Gastroesophageal sphincter (tissue), 4 donors: ENCODE measurements at regions not wholly inside any gene's neighbourhood (a gene's known extent, or its start where the extent isn't known, plus 50 kb on each side); places are given as distances from the start of the nearest gene placed in this dataset.

Source experiments
- ATAC-seq: fragments of 150-250 bp; one replicate; pipeline ENCODE4 v1.9.1; 2016; ENCODE audit warnings: mild to moderate bottlenecking, moderate library complexity
- H3K27ac ChIP-seq, 4 donors: fragments of 200-600 bp; sonication (generic) in 3 of 4; 1 replicate in 3 of 4; 2 replicates in 1 of 4; pipeline ENCODE4 v1.5.1; 2016 to 2019
- H3K27me3 ChIP-seq: fragments of 200-600 bp; sonication (generic); one replicate; pipeline ENCODE4 v1.5.1; 2019
- H3K36me3 ChIP-seq, 2 donors: fragments of 200-600 bp; sonication (generic); one replicate each; pipeline ENCODE4 v1.5.1; 2019; ENCODE audit warnings: control low read depth in 1 of 2
- H3K4me1 ChIP-seq, 3 donors: fragments of 200-600 bp; sonication (generic); 1 replicate in 2 of 3; 2 replicates in 1 of 3; pipeline ENCODE4 v1.5.1; 2016 to 2019; ENCODE audit warnings: control low read depth in 2 of 3
- H3K4me3 ChIP-seq, 2 donors: fragments of 200-600 bp; sonication (generic); one replicate each; pipeline ENCODE4 v1.5.1; 2019; ENCODE audit warnings: mild to moderate bottlenecking in 1 of 2, moderate library complexity in 1 of 2
- H3K9me3 ChIP-seq, 3 donors: fragments of 200-600 bp; sonication (generic); one replicate each; pipeline ENCODE4 v1.5.1; 2017 to 2019; ENCODE audit warnings: control low read depth in 2 of 3
- CTCF ChIP-seq, 4 experiments: fragments of 200-600 bp in 2 of 4; fragments of 450-650 bp in 2 of 4; sonication (generic) in 1 of 4; IDR thresholded peaks; one replicate each; pipeline ENCODE4 v1.5.1; 2017 to 2019; ENCODE audit warnings: antibody characterized with exemption in 4 of 4, mild to moderate bottlenecking in 2 of 4, moderate library complexity in 2 of 4
- EP300 ChIP-seq: sonication (generic); formaldehyde crosslinking; IDR thresholded peaks from one replicate; pipeline ENCODE4 v1.6.1; 2017; ENCODE audit warnings: antibody characterized with exemption, mild to moderate bottlenecking
- POLR2A ChIP-seq, 2 donors: fragments of 450-650 bp; IDR thresholded peaks; one replicate each; pipeline ENCODE4 v1.6.1; 2017; ENCODE audit warnings: antibody characterized with exemption in 2 of 2, mild to moderate bottlenecking in 2 of 2, moderate library complexity in 1 of 2
- POLR2AphosphoS5 ChIP-seq: sonication (generic); formaldehyde crosslinking; IDR thresholded peaks from one replicate; pipeline ENCODE4 v1.6.1; 2017; ENCODE audit warnings: antibody characterized with exemption
- WGBS, 2 donors: methylation state at CpG; one replicate each; pipeline ENCODE4 v1.1.5; 2018; ENCODE audit warnings: low coverage in 1 of 2; 5-methylcytosine and 5-hydroxymethylcytosine counted together

- no peaks in the 10 kb centered on the region for H3K4me1 ChIP-seq
- H3K36me3 ChIP-seq, result no peaks in the 10 kb centered on the region
- no peak overlapping the region for H3K4me3 ChIP-seq
- ATAC-seq, result no peak
- 76% methylated on average over 3 of the region's 3 CpGs; no CpG with 5 or more reads in 1 of the 2 donors for WGBS, 2 donors
- TF ChIP-seq CTCF (IDR thresholded peaks at IDR 0.05), result no peak
- no peak for TF ChIP-seq EP300
- H3K9me3 ChIP-seq, result no peaks in the 10 kb centered on the region
- H3K27me3 ChIP-seq, result no peaks in the 10 kb centered on the region
- H3K27ac ChIP-seq, result no peak overlapping the region
Measured at GRCh38 chr2:239895116-239895515, 130.0 kb downstream of the NDUFA10 start.

- Histone ChIP-seq H3K9me3 (no peaks in the 10 kb centered on the region), H3K4me3 (no peak overlapping the region), H3K36me3 (no peaks in the 10 kb centered on the region), H3K4me1 (no peaks in the 10 kb centered on the region), H3K27ac (no peak overlapping the region), H3K27me3 (no peaks in the 10 kb centered on the region)
- no peak for ATAC-seq
- TF ChIP-seq CTCF (IDR thresholded peaks at IDR 0.05) (no peak), POLR2AphosphoS5 (no peak), EP300 (no peak), POLR2A (IDR thresholded peaks at IDR 0.05) (no peak)
- 81% methylated on average over 4 to 5 of the region's 5 CpGs for whole genome bisulfite sequencing, 2 donors
Measured at GRCh38 chr2:239894276-239894675, 130.9 kb downstream of the NDUFA10 start.

- Histone ChIP-seq H3K36me3 (no peaks in the 10 kb centered on the region), H3K27me3 (no peaks in the 10 kb centered on the region), H3K4me1 (no peaks in the 10 kb centered on the region), H3K27ac (no peak overlapping the region), H3K4me3 (no peak overlapping the region), H3K9me3 (no peaks in the 10 kb centered on the region)
- ATAC-seq, result no peak
- no peak for TF ChIP-seq EP300
- TF ChIP-seq POLR2AphosphoS5, result no peak
- TF ChIP-seq CTCF (IDR thresholded peaks at IDR 0.05), result no peak
- no peak for TF ChIP-seq POLR2A (IDR thresholded peaks at IDR 0.05)
- 50% methylated on average over 2 of the region's 4 CpGs; no CpG with 5 or more reads in 1 of the 2 donors for WGBS, 2 donors
Measured at GRCh38 chr2:239893236-239893515, 132.0 kb downstream of the NDUFA10 start.

- no peaks in the 10 kb centered on the region for H3K36me3 ChIP-seq
- H3K9me3 ChIP-seq, result no peaks in the 10 kb centered on the region
- TF ChIP-seq EP300, result no peak
- TF ChIP-seq CTCF (IDR thresholded peaks at IDR 0.05), result no peak
- no peak for TF ChIP-seq POLR2AphosphoS5
- TF ChIP-seq POLR2A (IDR thresholded peaks at IDR 0.05), result no peak
- no peak for ATAC-seq
- no peaks in the 10 kb centered on the region for H3K27me3 ChIP-seq
- 81 to 87% methylated on average over 4 to 12 of the region's 18 CpGs for WGBS, 2 donors
- no peak overlapping the region for H3K27ac ChIP-seq
- H3K4me1 ChIP-seq, result no peaks in the 10 kb centered on the region
- no peak overlapping the region for H3K4me3 ChIP-seq
Measured at GRCh38 chr2:239892441-239893235, 132.5 kb downstream of the NDUFA10 start.

GRCh38 chr2:239891698-239892097, 133.4 kb downstream of the NDUFA10 start:
- H3K27ac ChIP-seq, result no peak overlapping the region
- H3K4me3 ChIP-seq, result no peak overlapping the region
- TF ChIP-seq CTCF (IDR thresholded peaks at IDR 0.05) (no peak), POLR2A (IDR thresholded peaks at IDR 0.05) (no peak), EP300 (no peak), POLR2AphosphoS5 (no peak)
- H3K27me3 ChIP-seq, result no peaks in the 10 kb centered on the region
- H3K9me3 ChIP-seq, result peaks cover 0 to 4% (median 0%) of the 10 kb centered on the region in 3 donors
- no peaks in the 10 kb centered on the region for H3K4me1 ChIP-seq
- 93 to 96% methylated on average over 3 of the region's 3 CpGs for WGBS, 2 donors
- ATAC-seq, result no peak
- H3K36me3 ChIP-seq, result no peaks in the 10 kb centered on the region
